GM12874 (cell line): ENCODE measurements at regions not wholly inside any gene's neighbourhood (a gene's known extent, or its start where the extent isn't known, plus 50 kb on each side); places are given as distances from the start of the nearest gene placed in this dataset.

Experiments used
- TF ChIP-seq, protein P1 (sequence below): IDR thresholded peaks from 2 replicates; pipeline ENCODE4 v1.5.1; 2011; ENCODE audit warnings: low read depth, mild to moderate bottlenecking, control low read depth, low read length, moderate library complexity; ENCODE audit not compliant: insufficient read depth

DNA sequence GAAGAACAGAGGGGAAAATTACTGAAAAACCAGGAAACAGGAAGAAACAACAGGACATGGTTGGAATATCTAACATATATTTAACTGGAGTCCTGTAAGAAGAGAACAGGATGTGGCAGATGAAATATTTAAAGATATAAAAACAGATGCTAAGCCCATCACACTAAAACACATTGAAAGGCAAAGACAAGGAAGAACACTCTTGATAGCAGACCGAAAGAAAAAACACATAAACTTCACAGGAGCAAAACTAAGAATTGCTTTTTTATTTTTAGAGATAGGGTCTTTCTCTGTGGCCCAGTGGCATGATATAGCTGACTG is 324.4 kb upstream of the ARRDC3 start:
- TF ChIP-seq, protein P1, sequence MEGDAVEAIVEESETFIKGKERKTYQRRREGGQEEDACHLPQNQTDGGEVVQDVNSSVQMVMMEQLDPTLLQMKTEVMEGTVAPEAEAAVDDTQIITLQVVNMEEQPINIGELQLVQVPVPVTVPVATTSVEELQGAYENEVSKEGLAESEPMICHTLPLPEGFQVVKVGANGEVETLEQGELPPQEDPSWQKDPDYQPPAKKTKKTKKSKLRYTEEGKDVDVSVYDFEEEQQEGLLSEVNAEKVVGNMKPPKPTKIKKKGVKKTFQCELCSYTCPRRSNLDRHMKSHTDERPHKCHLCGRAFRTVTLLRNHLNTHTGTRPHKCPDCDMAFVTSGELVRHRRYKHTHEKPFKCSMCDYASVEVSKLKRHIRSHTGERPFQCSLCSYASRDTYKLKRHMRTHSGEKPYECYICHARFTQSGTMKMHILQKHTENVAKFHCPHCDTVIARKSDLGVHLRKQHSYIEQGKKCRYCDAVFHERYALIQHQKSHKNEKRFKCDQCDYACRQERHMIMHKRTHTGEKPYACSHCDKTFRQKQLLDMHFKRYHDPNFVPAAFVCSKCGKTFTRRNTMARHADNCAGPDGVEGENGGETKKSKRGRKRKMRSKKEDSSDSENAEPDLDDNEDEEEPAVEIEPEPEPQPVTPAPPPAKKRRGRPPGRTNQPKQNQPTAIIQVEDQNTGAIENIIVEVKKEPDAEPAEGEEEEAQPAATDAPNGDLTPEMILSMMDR: no peak

DNA sequence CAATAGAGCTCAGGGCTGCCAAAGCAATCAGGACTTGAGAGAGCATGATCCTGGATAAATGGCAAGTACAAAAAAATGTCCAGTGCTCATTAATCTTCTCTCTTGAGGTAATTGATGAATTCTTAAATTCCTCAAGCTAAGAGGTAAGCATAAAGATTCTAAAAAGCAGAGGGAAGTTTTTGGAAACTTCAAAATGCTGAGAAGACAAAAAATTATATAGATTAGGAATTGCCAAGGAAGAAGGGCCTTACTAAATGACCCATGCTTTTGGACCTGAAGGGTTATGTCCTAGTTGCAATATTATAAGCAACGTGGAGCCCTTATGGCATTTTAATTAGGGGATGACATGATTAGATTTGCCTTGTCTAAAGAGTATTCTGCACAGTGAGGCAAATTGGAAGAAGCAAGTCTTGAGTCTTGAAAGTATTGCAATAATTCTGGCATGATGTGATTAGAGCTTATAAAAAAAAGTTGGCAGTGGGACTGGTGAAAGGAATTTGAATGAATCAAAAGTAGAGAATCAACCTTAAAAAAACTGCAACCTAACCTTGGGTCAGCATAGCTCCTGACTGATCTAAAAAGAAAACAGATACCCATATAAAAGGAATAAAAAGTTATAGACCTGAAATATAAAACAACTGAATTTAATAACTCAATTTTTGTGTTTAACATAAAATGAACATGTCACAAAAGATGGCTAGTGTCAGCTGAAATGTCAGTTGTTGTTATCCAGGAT is 323.8 kb upstream of the ARRDC3 start:
- TF ChIP-seq, protein P1: no peak

DNA sequence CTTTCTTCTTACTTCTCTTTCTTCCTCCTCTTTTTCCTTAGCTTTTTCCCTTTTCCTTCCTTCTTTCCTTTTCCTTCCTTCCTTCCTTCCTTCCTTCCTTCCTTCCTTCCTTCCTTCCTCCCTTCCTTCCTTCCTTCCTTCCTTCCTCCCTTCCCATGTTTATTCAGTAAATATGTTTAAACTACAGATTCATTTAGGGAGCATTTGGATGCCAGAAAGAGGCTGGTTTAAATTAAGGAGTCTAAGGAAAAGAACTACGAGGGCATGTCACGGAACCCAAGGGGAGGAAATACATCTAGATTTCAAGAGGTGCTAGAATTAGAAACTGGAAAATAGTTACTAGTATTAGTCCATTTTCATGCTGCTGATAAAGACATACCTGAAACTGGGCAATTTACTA is 320.0 kb upstream of the ARRDC3 start:
- TF ChIP-seq, protein P1: no peak

DNA sequence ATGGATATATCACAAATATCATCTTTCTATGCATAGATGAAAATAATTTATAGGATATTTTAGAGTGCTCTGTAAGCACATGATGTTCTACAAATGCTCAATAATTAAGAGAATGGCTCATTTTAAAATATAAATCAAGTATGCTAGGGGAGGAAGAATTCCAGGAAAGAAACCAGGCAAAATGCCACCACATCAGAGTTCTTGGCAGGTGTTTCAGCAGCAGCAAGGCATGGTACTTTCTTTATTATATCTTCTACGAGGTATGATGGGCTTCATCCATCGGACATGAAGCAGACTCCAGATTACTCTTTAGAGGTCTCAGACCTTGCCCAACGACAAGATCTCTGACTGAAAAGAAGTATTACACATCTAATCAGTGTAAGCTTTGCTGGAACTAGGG is 316.3 kb upstream of the ARRDC3 start:
- TF ChIP-seq, protein P1: no peak

DNA sequence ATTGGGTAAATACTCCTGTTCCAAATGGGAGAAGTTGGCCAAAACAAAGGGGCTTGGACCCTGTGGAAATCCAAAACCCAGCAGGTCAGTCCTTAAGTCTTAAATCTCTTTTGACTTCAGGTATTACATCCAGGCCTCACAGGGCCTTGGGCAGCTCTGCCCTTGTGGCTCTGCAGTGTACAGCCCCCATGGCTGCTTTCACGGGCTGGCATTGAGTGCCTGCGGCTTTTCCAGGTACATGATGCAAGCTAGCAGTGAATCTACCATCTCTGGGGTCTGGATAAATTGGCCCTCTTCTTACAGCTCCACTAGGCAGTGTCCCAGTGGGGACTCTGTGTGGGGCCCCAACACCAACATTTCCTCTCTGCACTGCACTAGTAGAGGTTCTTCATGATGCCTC is 308.5 kb upstream of the ARRDC3 start:
- TF ChIP-seq, protein P1: no peak

DNA sequence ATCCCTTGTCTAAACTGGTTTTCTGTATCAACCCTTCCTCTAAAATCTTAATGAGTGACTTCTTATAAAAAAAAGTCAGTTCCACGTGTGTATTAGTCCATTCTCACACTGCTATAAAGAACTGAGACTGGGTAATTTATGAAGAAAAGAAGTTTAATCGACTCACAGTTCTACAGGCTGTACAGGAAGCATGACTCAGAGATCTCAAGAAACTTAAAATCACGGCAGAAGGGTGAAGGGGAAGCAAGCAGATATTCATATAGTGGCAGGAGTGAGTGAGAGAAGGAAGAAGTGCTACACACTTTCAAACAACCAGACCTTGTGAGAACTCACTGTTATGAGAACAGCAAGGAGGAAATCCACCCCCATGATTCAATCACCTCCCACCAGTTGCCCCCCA is 307.8 kb upstream of the ARRDC3 start:
- TF ChIP-seq, protein P1: no peak

DNA sequence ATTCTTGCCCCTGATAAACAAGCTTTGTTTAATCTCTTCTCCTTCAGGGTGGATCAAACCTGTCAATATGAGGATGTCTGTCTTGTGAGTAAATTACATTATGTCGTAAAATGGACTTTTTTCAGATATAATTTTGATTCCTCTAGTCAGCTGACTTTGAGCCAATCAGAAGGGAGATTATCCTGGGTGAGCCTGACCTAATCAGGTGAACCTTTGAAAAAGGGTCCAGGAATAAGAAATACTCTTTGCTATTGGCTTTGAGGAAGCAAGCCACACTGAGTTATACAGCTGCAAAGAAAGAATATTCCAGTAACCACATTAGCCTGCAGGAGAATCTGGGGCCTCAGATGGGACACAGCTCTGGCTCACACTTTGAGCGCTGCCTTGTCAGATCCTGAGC is 304.3 kb upstream of the ARRDC3 start:
- TF ChIP-seq, protein P1: no peak

DNA sequence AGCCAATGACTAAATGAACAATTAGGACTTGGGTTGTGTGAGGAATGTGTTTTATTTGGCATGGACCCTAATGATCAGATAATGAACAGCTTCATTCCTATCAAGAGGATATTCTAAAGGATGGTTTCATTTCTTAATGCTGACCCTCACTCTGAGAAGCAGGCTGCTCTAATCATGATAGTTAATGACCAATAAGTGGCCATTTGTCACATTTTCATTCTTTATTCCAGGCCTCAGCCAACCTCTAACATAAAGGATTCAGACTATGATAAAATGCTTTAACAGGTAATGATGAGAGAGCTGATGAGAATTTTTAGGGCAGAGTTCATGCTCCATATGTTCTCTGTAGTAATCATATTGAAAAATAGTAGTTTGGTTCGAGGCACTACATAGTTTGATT is 301.5 kb upstream of the ARRDC3 start:
- TF ChIP-seq, protein P1: no peak
